ENCODE measurements at regions not wholly inside any gene's neighbourhood (a gene's known extent, or its start where the extent isn't known, plus 50 kb on each side); places are given as distances from the start of the nearest gene placed in this dataset.

- no peak overlapping the region for H3K4me2 ChIP-seq (ENCODE audit: low read length)
- H2AFZ ChIP-seq (ENCODE audit: low read depth, low read length) = no peak overlapping the region
- H3K36me3 ChIP-seq (ENCODE audit: insufficient read depth, low read length) = no peaks in the 10 kb centered on the region
- H3K27ac ChIP-seq (ENCODE audit: low read length) = peak overlapping the region; percentile 86
- H4K20me1 ChIP-seq (ENCODE audit: insufficient read depth) = no peaks in the 10 kb centered on the region
- H3K9me3 ChIP-seq (ENCODE audit: low read length) = no peaks in the 10 kb centered on the region
- H3K27me3 ChIP-seq (ENCODE audit: insufficient read depth, low read depth, low read length) = no peaks in the 10 kb centered on the region
- no peak overlapping the region for H3K4me3 ChIP-seq (ENCODE audit: low read length)
- H3K9me2 ChIP-seq (ENCODE audit: insufficient read depth, low read length) = no peaks in the 10 kb centered on the region
- no peaks in the 10 kb centered on the region for H3K79me2 ChIP-seq (replicated peaks; ENCODE audit: insufficient read depth, low read length)
- no peak overlapping the region for H3K9ac ChIP-seq (ENCODE audit: low read length)
- TF ChIP-seq CTCF (IDR thresholded peaks at IDR 0.05; ENCODE audit: poor library complexity, severe bottlenecking) (peak; percentile 59), RAD21 (conservative IDR thresholded peaks at IDR 0.05) (peak; percentile 59), SMC3 (conservative IDR thresholded peaks at IDR 0.05; ENCODE audit: poor library complexity) (no peak)
- H3F3A ChIP-seq (ENCODE audit: insufficient read depth, low read length, poor library complexity, severe bottlenecking) = peaks cover 5% of the 10 kb centered on the region
These were observed 127.1 kb upstream of the CCNH start for GRCh38 chr5:87539839-87540238.

GRCh38 chr5:87536365-87536764 is 123.6 kb upstream of the CCNH start:
- no peak overlapping the region for H3K4me2 ChIP-seq (ENCODE audit: low read length)
- no peak overlapping the region for H3K27ac ChIP-seq (ENCODE audit: low read length)
- no peak overlapping the region for H3K4me3 ChIP-seq (ENCODE audit: low read length)
- H2AFZ ChIP-seq (ENCODE audit: low read depth, low read length) = no peak overlapping the region
- no peaks in the 10 kb centered on the region for H3K36me3 ChIP-seq (ENCODE audit: insufficient read depth, low read length)
- H3F3A ChIP-seq (ENCODE audit: insufficient read depth, low read length, poor library complexity, severe bottlenecking) = peaks cover 5% of the 10 kb centered on the region
- H3K27me3 ChIP-seq (ENCODE audit: insufficient read depth, low read depth, low read length) = no peaks in the 10 kb centered on the region
- H4K20me1 ChIP-seq (ENCODE audit: insufficient read depth) = no peaks in the 10 kb centered on the region
- H3K9ac ChIP-seq (ENCODE audit: low read length) = no peak overlapping the region
- H3K9me2 ChIP-seq (ENCODE audit: insufficient read depth, low read length) = no peaks in the 10 kb centered on the region
- TF ChIP-seq CTCF (IDR thresholded peaks at IDR 0.05; ENCODE audit: poor library complexity, severe bottlenecking) (no peak), TAF1 (IDR thresholded peaks at IDR 0.05; ENCODE audit: low read depth) (no peak), REST (IDR thresholded peaks at IDR 0.05; ENCODE audit: borderline replicate concordance) (no peak), RAD21 (conservative IDR thresholded peaks at IDR 0.05) (no peak), POLR2AphosphoS5 (IDR thresholded peaks at IDR 0.05) (no peak), SMC3 (conservative IDR thresholded peaks at IDR 0.05; ENCODE audit: poor library complexity) (no peak), MXI1 (conservative IDR thresholded peaks at IDR 0.05; ENCODE audit: poor library complexity, severe bottlenecking) (no peak), EP300 (conservative IDR thresholded peaks at IDR 0.05; ENCODE audit: poor library complexity, severe bottlenecking) (no peak), EZH2 (IDR thresholded peaks at IDR 0.05; ENCODE audit: borderline replicate concordance, insufficient read depth, low read length, poor library complexity, severe bottlenecking) (no peak)
- H3K79me2 ChIP-seq (replicated peaks; ENCODE audit: insufficient read depth, low read length) = no peaks in the 10 kb centered on the region
- H3K9me3 ChIP-seq (ENCODE audit: low read length) = no peaks in the 10 kb centered on the region

All from neural cell (in vitro differentiated cells).